ENCODE measurements at regions not wholly inside any gene's neighbourhood (a gene's known extent, or its start where the extent isn't known, plus 50 kb on each side); places are given as distances from the start of the nearest gene placed in this dataset.

DNA sequence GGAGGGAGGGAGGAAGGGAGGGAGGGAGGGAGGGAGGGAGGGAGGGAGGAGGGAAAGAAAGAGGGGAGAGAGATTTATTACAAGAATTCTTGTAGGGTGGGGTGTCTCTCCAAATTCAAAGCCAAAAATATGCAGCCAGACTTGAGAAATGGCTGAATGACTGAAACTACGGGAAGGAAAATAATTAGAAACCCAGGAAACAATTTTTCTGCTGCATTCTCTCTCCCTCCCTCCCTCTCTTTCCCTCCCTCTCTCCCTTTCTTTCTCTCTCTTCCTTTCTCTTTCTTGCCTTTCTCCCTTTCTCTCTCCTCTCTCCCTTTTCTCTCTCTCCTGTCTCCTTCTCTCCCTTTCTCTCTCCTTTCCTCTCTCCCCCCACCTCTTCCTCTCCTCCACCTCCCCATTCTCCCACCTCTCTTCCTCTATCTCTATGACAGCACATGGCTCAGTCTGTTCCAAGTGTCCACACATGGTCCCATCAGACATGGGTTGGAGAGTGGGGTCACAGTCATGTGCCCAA, 218.7 kb downstream of the C1D start:
- ATAC-seq (no peak), DNase-seq (ENCODE audit: low spot score) (no peak)
- H3K36me3 Mint-ChIP-seq, result no peaks in the 10 kb centered on the region
- H3K9me3 Mint-ChIP-seq, result no peaks in the 10 kb centered on the region
- ChIA-PET POLR2A (no interaction called here), CTCF (no interaction called here)
- no peak for TF ChIP-seq ATF1 (CRISPR knock-in tag; IDR thresholded peaks at IDR 0.05)
- H3K27ac Mint-ChIP-seq, result no peak overlapping the region
- H3K27me3 Mint-ChIP-seq (ENCODE audit: low read depth), result no peaks in the 10 kb centered on the region
- peaks cover 14% of the 10 kb centered on the region for H3K4me1 Mint-ChIP-seq
- no peak overlapping the region for H3K4me3 Mint-ChIP-seq

DNA sequence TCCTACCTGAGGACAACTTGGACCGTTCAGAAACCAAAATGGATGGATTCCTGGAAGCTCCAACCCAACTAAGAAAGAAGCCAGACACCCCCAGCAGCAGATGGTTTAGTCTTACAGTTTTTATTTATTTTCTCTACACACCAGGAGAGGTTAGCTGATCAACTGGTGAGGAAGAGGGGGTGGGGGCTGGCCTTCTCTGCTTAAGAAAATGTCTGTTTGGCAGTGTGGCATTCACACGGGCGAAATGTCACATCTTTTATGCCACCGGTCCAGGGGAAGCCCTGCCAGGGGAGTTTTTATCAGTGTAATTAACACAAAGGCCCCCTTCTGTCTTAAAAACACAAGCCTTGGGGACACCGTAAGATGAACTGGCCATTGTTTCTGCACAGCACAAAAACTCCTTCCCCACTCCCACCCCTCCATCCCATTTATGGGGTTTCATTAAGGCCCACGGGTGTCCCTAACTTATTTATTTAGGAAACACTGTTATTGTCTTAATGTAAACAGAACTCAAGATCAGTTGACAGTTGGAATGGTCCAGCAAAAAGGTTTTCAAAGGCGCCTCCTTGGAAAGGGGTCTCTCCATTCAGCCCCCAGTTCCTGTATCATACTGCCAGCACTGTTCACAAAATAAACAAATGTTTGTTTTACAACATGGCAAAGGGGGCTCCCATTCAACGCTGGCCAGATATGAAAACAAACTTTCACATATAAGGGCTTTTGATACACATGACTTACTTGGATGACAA, 217.0 kb downstream of the C1D start:
- Mint-ChIP-seq H3K4me3 (peak overlapping the region; percentile 31; the same call in 1 of the 2 replicates), H3K27me3 (ENCODE audit: low read depth) (no peaks in the 10 kb centered on the region)
- no peak for ATAC-seq

More for the DNA sequence above, 217.0 kb downstream of the C1D start:
- ChIA-PET POLR2A (interaction anchor here (0.5 kb wide), 1 partner anchor 577 kb away, joined by 3 read pairs; no protein-coding TSS in a partner anchor), CTCF (interaction anchor here (0.5 to 1.9 kb wide), 22 partner anchors 8 to 383 kb away, joined by 3 to 19 read pairs (median 3); partner anchors contain the start of gene C1D)
- DNase-seq (ENCODE audit: low spot score), result no peak
- no peaks in the 10 kb centered on the region for H3K36me3 Mint-ChIP-seq
- H3K9me3 Mint-ChIP-seq, result no peaks in the 10 kb centered on the region
- H3K27ac Mint-ChIP-seq, result no peak overlapping the region
- TF ChIP-seq, protein P1, sequence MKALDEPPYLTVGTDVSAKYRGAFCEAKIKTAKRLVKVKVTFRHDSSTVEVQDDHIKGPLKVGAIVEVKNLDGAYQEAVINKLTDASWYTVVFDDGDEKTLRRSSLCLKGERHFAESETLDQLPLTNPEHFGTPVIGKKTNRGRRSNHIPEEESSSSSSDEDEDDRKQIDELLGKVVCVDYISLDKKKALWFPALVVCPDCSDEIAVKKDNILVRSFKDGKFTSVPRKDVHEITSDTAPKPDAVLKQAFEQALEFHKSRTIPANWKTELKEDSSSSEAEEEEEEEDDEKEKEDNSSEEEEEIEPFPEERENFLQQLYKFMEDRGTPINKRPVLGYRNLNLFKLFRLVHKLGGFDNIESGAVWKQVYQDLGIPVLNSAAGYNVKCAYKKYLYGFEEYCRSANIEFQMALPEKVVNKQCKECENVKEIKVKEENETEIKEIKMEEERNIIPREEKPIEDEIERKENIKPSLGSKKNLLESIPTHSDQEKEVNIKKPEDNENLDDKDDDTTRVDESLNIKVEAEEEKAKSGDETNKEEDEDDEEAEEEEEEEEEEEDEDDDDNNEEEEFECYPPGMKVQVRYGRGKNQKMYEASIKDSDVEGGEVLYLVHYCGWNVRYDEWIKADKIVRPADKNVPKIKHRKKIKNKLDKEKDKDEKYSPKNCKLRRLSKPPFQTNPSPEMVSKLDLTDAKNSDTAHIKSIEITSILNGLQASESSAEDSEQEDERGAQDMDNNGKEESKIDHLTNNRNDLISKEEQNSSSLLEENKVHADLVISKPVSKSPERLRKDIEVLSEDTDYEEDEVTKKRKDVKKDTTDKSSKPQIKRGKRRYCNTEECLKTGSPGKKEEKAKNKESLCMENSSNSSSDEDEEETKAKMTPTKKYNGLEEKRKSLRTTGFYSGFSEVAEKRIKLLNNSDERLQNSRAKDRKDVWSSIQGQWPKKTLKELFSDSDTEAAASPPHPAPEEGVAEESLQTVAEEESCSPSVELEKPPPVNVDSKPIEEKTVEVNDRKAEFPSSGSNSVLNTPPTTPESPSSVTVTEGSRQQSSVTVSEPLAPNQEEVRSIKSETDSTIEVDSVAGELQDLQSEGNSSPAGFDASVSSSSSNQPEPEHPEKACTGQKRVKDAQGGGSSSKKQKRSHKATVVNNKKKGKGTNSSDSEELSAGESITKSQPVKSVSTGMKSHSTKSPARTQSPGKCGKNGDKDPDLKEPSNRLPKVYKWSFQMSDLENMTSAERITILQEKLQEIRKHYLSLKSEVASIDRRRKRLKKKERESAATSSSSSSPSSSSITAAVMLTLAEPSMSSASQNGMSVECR (CRISPR knock-in tag; IDR thresholded peaks at IDR 0.05; ENCODE audit: borderline replicate concordance), result no peak
- TF ChIP-seq, protein P2, sequence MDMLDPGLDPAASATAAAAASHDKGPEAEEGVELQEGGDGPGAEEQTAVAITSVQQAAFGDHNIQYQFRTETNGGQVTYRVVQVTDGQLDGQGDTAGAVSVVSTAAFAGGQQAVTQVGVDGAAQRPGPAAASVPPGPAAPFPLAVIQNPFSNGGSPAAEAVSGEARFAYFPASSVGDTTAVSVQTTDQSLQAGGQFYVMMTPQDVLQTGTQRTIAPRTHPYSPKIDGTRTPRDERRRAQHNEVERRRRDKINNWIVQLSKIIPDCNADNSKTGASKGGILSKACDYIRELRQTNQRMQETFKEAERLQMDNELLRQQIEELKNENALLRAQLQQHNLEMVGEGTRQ (CRISPR knock-in tag; IDR thresholded peaks at IDR 0.05), result no peak
- TF ChIP-seq, protein P3, sequence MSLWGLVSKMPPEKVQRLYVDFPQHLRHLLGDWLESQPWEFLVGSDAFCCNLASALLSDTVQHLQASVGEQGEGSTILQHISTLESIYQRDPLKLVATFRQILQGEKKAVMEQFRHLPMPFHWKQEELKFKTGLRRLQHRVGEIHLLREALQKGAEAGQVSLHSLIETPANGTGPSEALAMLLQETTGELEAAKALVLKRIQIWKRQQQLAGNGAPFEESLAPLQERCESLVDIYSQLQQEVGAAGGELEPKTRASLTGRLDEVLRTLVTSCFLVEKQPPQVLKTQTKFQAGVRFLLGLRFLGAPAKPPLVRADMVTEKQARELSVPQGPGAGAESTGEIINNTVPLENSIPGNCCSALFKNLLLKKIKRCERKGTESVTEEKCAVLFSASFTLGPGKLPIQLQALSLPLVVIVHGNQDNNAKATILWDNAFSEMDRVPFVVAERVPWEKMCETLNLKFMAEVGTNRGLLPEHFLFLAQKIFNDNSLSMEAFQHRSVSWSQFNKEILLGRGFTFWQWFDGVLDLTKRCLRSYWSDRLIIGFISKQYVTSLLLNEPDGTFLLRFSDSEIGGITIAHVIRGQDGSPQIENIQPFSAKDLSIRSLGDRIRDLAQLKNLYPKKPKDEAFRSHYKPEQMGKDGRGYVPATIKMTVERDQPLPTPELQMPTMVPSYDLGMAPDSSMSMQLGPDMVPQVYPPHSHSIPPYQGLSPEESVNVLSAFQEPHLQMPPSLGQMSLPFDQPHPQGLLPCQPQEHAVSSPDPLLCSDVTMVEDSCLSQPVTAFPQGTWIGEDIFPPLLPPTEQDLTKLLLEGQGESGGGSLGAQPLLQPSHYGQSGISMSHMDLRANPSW (CRISPR knock-in tag; conservative IDR thresholded peaks at IDR 0.05; ENCODE audit: low read depth), result no peak
- TF ChIP-seq FOXP1 (CRISPR knock-in tag; IDR thresholded peaks at IDR 0.05; ENCODE audit: borderline replicate concordance) (no peak), CREB1 (CRISPR knock-in tag; IDR thresholded peaks at IDR 0.05) (no peak), ZNF317 (CRISPR knock-in tag; IDR thresholded peaks at IDR 0.05; ENCODE audit: borderline replicate concordance, low read depth) (no peak)
- TF ChIP-seq, protein P4, sequence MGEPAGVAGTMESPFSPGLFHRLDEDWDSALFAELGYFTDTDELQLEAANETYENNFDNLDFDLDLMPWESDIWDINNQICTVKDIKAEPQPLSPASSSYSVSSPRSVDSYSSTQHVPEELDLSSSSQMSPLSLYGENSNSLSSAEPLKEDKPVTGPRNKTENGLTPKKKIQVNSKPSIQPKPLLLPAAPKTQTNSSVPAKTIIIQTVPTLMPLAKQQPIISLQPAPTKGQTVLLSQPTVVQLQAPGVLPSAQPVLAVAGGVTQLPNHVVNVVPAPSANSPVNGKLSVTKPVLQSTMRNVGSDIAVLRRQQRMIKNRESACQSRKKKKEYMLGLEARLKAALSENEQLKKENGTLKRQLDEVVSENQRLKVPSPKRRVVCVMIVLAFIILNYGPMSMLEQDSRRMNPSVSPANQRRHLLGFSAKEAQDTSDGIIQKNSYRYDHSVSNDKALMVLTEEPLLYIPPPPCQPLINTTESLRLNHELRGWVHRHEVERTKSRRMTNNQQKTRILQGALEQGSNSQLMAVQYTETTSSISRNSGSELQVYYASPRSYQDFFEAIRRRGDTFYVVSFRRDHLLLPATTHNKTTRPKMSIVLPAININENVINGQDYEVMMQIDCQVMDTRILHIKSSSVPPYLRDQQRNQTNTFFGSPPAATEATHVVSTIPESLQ (CRISPR knock-in tag; IDR thresholded peaks at IDR 0.05), result no peak
- peaks cover 15% of the 10 kb centered on the region for H3K4me1 Mint-ChIP-seq
